HepG2 (cell line): ENCODE measurements at regions not wholly inside any gene's neighbourhood (a gene's known extent, or its start where the extent isn't known, plus 50 kb on each side); places are given as distances from the start of the nearest gene placed in this dataset.
A peak's percentile ranks its signal among the peaks of the same experiment; 100 is the strongest.

Experiments used
- ARNT2 ChIP-seq: sonication (generic); formaldehyde crosslinking; IDR thresholded peaks from 2 replicates; pipeline ENCODE4 v1.8.0; 2022; ENCODE audit warnings: mild to moderate bottlenecking, low read depth, missing genetic modification reagents, moderate library complexity
- CSRNP2 ChIP-seq: sonication (generic); formaldehyde crosslinking; conservative IDR thresholded peaks from 2 replicates; pipeline ENCODE4 v1.8.0; 2022; ENCODE audit warnings: low read depth, missing genetic modification reagents
- GABPA ChIP-seq, 2 experiments: IDR thresholded peaks; 2 replicates each; pipeline ENCODE4 v1.6.1; 2011 to 2016; ENCODE audit warnings: low read depth in 2 of 2, low read length in 1 of 2, missing biosample characterization in 1 of 2, missing genetic modification characterization in 1 of 2
- HHEX ChIP-seq: IDR thresholded peaks from 2 replicates; pipeline ENCODE4 v1.6.1; 2016; ENCODE audit warnings: control low read depth
- HIVEP1 ChIP-seq: sonication (generic); formaldehyde crosslinking; IDR thresholded peaks from 2 replicates; pipeline ENCODE4 v1.4.0; 2020; ENCODE audit warnings: mild to moderate bottlenecking, missing genetic modification reagents
- HNF4G ChIP-seq, 2 experiments: sonication (generic) in 1 of 2; formaldehyde crosslinking in 1 of 2; IDR thresholded peaks; 2 replicates each; pipeline versions ENCODE4 v1.4.0 to v1.6.1; 2011 to 2020; ENCODE audit warnings: borderline replicate concordance in 2 of 2, low read depth in 2 of 2, mild to moderate bottlenecking in 2 of 2, low read length in 1 of 2, missing genetic modification reagents in 1 of 2, moderate library complexity in 1 of 2
- KLF11 ChIP-seq: IDR thresholded peaks from 2 replicates; pipeline ENCODE4 v1.6.1; 2016; ENCODE audit warnings: missing compliant biosample characterization
- PTBP1 ChIP-seq: fragments of 200-400 bp; formaldehyde crosslinking; IDR thresholded peaks from 2 replicates; pipeline ENCODE4 v1.6.1; 2018; ENCODE audit warnings: low read length, low read depth; ENCODE audit not compliant: poor library complexity, severe bottlenecking
- REST ChIP-seq, 2 experiments: IDR thresholded peaks; 2 replicates each; pipeline ENCODE4 v1.6.1; 2011 to 2012; ENCODE audit warnings: low read length in 2 of 2, borderline replicate concordance in 1 of 2, low read depth in 1 of 2, mild to moderate bottlenecking in 1 of 2, moderate library complexity in 1 of 2
- RFX3 ChIP-seq: IDR thresholded peaks from 2 replicates; pipeline ENCODE4 v1.6.1; 2016; ENCODE audit warnings: missing biosample characterization, missing genetic modification reagents
- SP2 ChIP-seq: sonication (generic); formaldehyde crosslinking; IDR thresholded peaks from 2 replicates; pipeline ENCODE4 v1.5.1; 2020; ENCODE audit warnings: mild to moderate bottlenecking, missing genetic modification reagents
- ZBTB20 ChIP-seq: sonication (generic); formaldehyde crosslinking; IDR thresholded peaks from 2 replicates; pipeline ENCODE4 v1.8.1; 2023; ENCODE audit warnings: missing genetic modification reagents, low read depth, mild to moderate bottlenecking, borderline replicate concordance
- ZFP90 ChIP-seq: sonication (generic); formaldehyde crosslinking; IDR thresholded peaks from 2 replicates; pipeline ENCODE4 v1.8.0; 2022; ENCODE audit warnings: missing genetic modification reagents, mild to moderate bottlenecking, inconsistent platforms, borderline replicate concordance
- ZNF160 ChIP-seq: sonication (generic); formaldehyde crosslinking; IDR thresholded peaks from 2 replicates; pipeline ENCODE4 v1.8.0; 2022; ENCODE audit warnings: mild to moderate bottlenecking, inconsistent platforms, missing genetic modification reagents
- ZNF20 ChIP-seq: sonication (generic); formaldehyde crosslinking; IDR thresholded peaks from 2 replicates; pipeline ENCODE4 v1.4.0; 2020; ENCODE audit warnings: mild to moderate bottlenecking, moderate library complexity, missing genetic modification reagents
- ZNF343 ChIP-seq: sonication (generic); formaldehyde crosslinking; IDR thresholded peaks from 2 replicates; pipeline ENCODE4 v1.4.0; 2020; ENCODE audit warnings: mild to moderate bottlenecking, missing genetic modification reagents
- ZSCAN29 ChIP-seq: sonication (generic); formaldehyde crosslinking; conservative IDR thresholded peaks from 2 replicates; pipeline ENCODE4 v1.4.0; 2020; ENCODE audit warnings: mild to moderate bottlenecking, missing genetic modification reagents
- TF ChIP-seq, protein P1 (sequence below): sonication (generic); formaldehyde crosslinking; IDR thresholded peaks from 2 replicates; pipeline ENCODE4 v1.5.0; 2020; ENCODE audit warnings: mild to moderate bottlenecking, missing genetic modification reagents
- TF ChIP-seq, protein P2 (sequence below): sonication (generic); formaldehyde crosslinking; IDR thresholded peaks from 2 replicates; pipeline ENCODE4 v1.5.1; 2020; ENCODE audit warnings: missing genetic modification reagents, mild to moderate bottlenecking, borderline replicate concordance

DNA sequence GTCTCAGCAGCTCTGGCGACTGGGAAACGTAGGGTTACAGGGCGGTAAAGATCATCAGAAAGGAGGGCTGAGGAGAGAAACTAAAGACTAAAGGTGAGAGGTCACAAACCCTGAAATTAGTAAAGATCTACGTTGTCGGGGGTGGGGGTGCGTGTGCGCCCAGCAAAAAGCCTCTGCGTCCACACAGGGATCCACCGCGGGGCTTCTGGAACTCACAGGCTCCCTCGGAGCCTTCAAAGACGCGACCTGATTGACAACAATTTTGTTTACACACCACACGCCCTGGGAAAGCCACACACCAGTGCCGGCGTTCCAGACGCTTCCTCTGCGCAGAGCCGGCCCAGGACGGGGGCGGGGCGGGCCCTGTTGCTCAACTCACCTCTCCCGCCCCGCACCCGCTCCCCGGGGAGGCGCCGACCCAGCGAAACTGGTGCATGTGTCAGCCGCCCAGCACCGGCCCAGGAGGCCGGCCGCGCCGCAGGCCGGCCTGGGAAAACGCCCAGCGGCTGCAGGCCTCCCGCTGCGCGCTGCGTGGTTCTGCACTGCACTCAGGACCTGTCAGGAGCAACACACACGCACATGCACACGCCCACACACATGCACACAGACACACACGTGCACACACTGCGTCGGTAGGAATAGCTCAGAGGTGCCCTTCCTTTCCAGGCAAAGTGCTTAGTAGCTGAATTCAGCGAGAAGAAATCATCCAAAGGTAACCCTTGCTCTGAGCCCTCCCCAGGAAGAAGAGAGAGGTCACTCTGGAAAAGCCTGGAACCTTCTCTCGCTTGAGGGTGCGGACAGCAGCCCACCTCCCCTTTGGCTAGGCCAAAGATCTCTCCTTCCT lies 57.2 kb upstream of the ARID1B start (continued):
- TF ChIP-seq HNF4G (IDR thresholded peaks at IDR 0.05; ENCODE audit: borderline replicate concordance, low read depth, low read length): 0 out of 2 replicates have a peak, but pooled peaks have one; percentile 11
- TF ChIP-seq HNF4G (CRISPR knock-in tag; IDR thresholded peaks at IDR 0.05; ENCODE audit: borderline replicate concordance, low read depth): no peak
- peak; percentile 61; the same call in 1 of the 2 replicates for TF ChIP-seq HIVEP1 (CRISPR knock-in tag)
- no peak for TF ChIP-seq ZNF20 (CRISPR knock-in tag)
- no peak for TF ChIP-seq GABPA (IDR thresholded peaks at IDR 0.05; ENCODE audit: low read depth, low read length)
- TF ChIP-seq GABPA (CRISPR knock-in tag; IDR thresholded peaks at IDR 0.05; ENCODE audit: low read depth): 0 out of 2 replicates have a peak, but pooled peaks have one; percentile 16
- peak; percentile 29; the same call in 1 of the 2 replicates for TF ChIP-seq RFX3 (CRISPR knock-in tag)
- no peak for TF ChIP-seq CSRNP2 (CRISPR knock-in tag)
- TF ChIP-seq ZNF160 (CRISPR knock-in tag): 0 out of 2 replicates have a peak, but pooled peaks have one; percentile 12
- peak; percentile 84; the same call in 1 of the 2 replicates for TF ChIP-seq ZNF343 (CRISPR knock-in tag)
- TF ChIP-seq, protein P1, sequence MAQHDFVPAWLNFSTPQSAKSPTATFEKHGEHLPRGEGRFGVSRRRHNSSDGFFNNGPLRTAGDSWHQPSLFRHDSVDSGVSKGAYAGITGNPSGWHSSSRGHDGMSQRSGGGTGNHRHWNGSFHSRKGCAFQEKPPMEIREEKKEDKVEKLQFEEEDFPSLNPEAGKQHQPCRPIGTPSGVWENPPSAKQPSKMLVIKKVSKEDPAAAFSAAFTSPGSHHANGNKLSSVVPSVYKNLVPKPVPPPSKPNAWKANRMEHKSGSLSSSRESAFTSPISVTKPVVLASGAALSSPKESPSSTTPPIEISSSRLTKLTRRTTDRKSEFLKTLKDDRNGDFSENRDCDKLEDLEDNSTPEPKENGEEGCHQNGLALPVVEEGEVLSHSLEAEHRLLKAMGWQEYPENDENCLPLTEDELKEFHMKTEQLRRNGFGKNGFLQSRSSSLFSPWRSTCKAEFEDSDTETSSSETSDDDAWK (CRISPR knock-in tag): no peak
- peak; percentile 50; the same call in 1 of the 2 replicates for TF ChIP-seq ZBTB20 (CRISPR knock-in tag)
- TF ChIP-seq SP2 (CRISPR knock-in tag): peak; percentile 45; the same call in 1 of the 2 replicates
- peak in 1 of 2 experiments; percentile 34; a peak in 1 of 4 replicates for TF ChIP-seq REST (IDR thresholded peaks at IDR 0.05; ENCODE audit: borderline replicate concordance in 1 of 2, low read depth in 1 of 2, low read length in 2 of 2)
- TF ChIP-seq HHEX (CRISPR knock-in tag): no peak
- TF ChIP-seq ZSCAN29 (CRISPR knock-in tag): peak; percentile 93; the same call in 1 of the 2 replicates
- TF ChIP-seq PTBP1: no peak
- TF ChIP-seq KLF11: peak; percentile 93
- TF ChIP-seq ZFP90: peak; percentile 85; the same call in 1 of the 2 replicates
- peak; percentile 97 for TF ChIP-seq ARNT2 (CRISPR knock-in tag)
- TF ChIP-seq, protein P2, sequence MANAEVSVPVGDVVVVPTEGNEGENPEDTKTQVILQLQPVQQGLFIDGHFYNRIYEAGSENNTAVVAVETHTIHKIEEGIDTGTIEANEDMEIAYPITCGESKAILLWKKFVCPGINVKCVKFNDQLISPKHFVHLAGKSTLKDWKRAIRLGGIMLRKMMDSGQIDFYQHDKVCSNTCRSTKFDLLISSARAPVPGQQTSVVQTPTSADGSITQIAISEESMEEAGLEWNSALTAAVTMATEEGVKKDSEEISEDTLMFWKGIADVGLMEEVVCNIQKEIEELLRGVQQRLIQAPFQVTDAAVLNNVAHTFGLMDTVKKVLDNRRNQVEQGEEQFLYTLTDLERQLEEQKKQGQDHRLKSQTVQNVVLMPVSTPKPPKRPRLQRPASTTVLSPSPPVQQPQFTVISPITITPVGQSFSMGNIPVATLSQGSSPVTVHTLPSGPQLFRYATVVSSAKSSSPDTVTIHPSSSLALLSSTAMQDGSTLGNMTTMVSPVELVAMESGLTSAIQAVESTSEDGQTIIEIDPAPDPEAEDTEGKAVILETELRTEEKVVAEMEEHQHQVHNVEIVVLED: peak; percentile 73; the same call in 1 of the 2 replicates
